Neural cell (in vitro differentiated cells): ENCODE measurements at regions not wholly inside any gene's neighbourhood (a gene's known extent, or its start where the extent isn't known, plus 50 kb on each side); places are given as distances from the start of the nearest gene placed in this dataset.

ENCODE experiments used
- H2AFZ ChIP-seq: fragments of 200-600, 300-800 bp; sonication (generic), shearing (Covaris generic); 2 replicates; pipeline ENCODE4 v1.6.0; 2014; ENCODE audit warnings: low read depth, mild to moderate bottlenecking, antibody characterized with exemption, low read length, moderate library complexity
- H3F3A ChIP-seq: fragments of 200-600 bp; shearing (Covaris generic); 2 replicates; pipeline ENCODE4 v1.6.1; 2016; ENCODE audit warnings: mild to moderate bottlenecking, moderate library complexity, mixed read lengths, antibody characterized with exemption, low read length; ENCODE audit not compliant: insufficient read depth, poor library complexity, severe bottlenecking
- H3K27ac ChIP-seq: fragments of 200-600, 300-800 bp; sonication (generic), shearing (Covaris generic); 2 replicates; pipeline ENCODE4 v1.5.1; 2014; ENCODE audit warnings: mild to moderate bottlenecking, low read length, moderate library complexity
- H3K27me3 ChIP-seq: fragments of 300-800, 200-600 bp; sonication (generic), shearing (Covaris generic); 2 replicates; pipeline ENCODE4 v1.6.0; 2014; ENCODE audit warnings: mild to moderate bottlenecking, low read depth, low read length, moderate library complexity; ENCODE audit not compliant: insufficient read depth
- H3K36me3 ChIP-seq: fragments of 300-800, 200-600 bp; sonication (generic), shearing (Covaris generic); 2 replicates; pipeline ENCODE4 v1.5.1; 2014; ENCODE audit warnings: mild to moderate bottlenecking, antibody characterized with exemption, low read length, moderate library complexity; ENCODE audit not compliant: insufficient read depth
- H3K4me2 ChIP-seq: fragments of 300-800, 200-600 bp; sonication (generic), shearing (Covaris generic); 2 replicates; pipeline ENCODE4 v1.6.0; 2014; ENCODE audit warnings: mild to moderate bottlenecking, low read length
- H3K4me3 ChIP-seq: fragments of 300-800, 200-600 bp; sonication (generic), shearing (Covaris generic); 2 replicates; pipeline ENCODE4 v1.5.1; 2014; ENCODE audit warnings: mild to moderate bottlenecking, low read length, moderate library complexity
- H3K79me2 ChIP-seq: fragments of 200-600 bp; shearing (Covaris generic); replicated peaks from 2 replicates; pipeline ENCODE4 v1.6.0; 2014; ENCODE audit warnings: mild to moderate bottlenecking, low read length, moderate library complexity; ENCODE audit not compliant: insufficient read depth
- H3K9ac ChIP-seq: fragments of 300-800, 200-600 bp; sonication (generic), shearing (Covaris generic); 2 replicates; pipeline ENCODE4 v1.6.1; 2016; ENCODE audit warnings: mild to moderate bottlenecking, low read length, mixed read lengths
- H3K9me2 ChIP-seq: fragments of 200-600 bp; shearing (Covaris generic); 2 replicates; pipeline ENCODE4 v1.6.1; 2016; ENCODE audit warnings: mild to moderate bottlenecking, low read length, mixed read lengths; ENCODE audit not compliant: insufficient read depth
- H3K9me3 ChIP-seq: fragments of 200-600, 300-800 bp; sonication (generic), shearing (Covaris generic); 2 replicates; pipeline ENCODE4 v1.6.1; 2016; ENCODE audit warnings: mild to moderate bottlenecking, mixed run types, low read length, moderate library complexity, mixed read lengths
- H4K20me1 ChIP-seq: fragments of 200-600 bp; shearing (Covaris generic); 2 replicates; pipeline ENCODE4 v1.6.1; 2016; ENCODE audit warnings: mild to moderate bottlenecking, mixed run types; ENCODE audit not compliant: insufficient read depth
- EP300 ChIP-seq: fragments of 450-650 bp; conservative IDR thresholded peaks from 2 replicates; pipeline ENCODE4 v1.6.1; 2014; ENCODE audit warnings: antibody characterized with exemption, mild to moderate bottlenecking, moderate library complexity; ENCODE audit not compliant: poor library complexity, severe bottlenecking
- EZH2 ChIP-seq: fragments of 200-600, 300-800 bp; shearing (Covaris generic), sonication (generic); IDR thresholded peaks from 2 replicates; pipeline ENCODE4 v1.6.1; 2014; ENCODE audit warnings: antibody characterized with exemption, low read length, borderline replicate concordance, mild to moderate bottlenecking; ENCODE audit not compliant: insufficient read depth, poor library complexity, severe bottlenecking
- MXI1 ChIP-seq: fragments of 450-650 bp; conservative IDR thresholded peaks from 2 replicates; pipeline ENCODE4 v1.6.1; 2014; ENCODE audit warnings: antibody characterized with exemption, mild to moderate bottlenecking; ENCODE audit not compliant: poor library complexity, severe bottlenecking
- POLR2AphosphoS5 ChIP-seq: IDR thresholded peaks from 2 replicates; pipeline ENCODE4 v1.6.1; 2012
- RAD21 ChIP-seq: fragments of 450-650 bp; conservative IDR thresholded peaks from 2 replicates; pipeline ENCODE4 v1.6.1; 2014; ENCODE audit warnings: antibody characterized with exemption, mild to moderate bottlenecking, moderate library complexity
- SMC3 ChIP-seq: fragments of 450-650 bp; conservative IDR thresholded peaks from 2 replicates; pipeline ENCODE4 v1.6.1; 2014; ENCODE audit warnings: antibody characterized with exemption, mild to moderate bottlenecking, moderate library complexity; ENCODE audit not compliant: poor library complexity
- TAF1 ChIP-seq: IDR thresholded peaks from 2 replicates; pipeline ENCODE4 v1.6.1; 2012; ENCODE audit warnings: low read depth
- TF ChIP-seq, protein P1 (sequence below): fragments of 450-650 bp; IDR thresholded peaks from 2 replicates; pipeline ENCODE4 v1.5.1; 2014; ENCODE audit warnings: antibody characterized with exemption, mild to moderate bottlenecking, moderate library complexity; ENCODE audit not compliant: poor library complexity, severe bottlenecking
- TF ChIP-seq, protein P2 (sequence below): IDR thresholded peaks from 2 replicates; pipeline ENCODE4 v1.6.1; 2012; ENCODE audit warnings: borderline replicate concordance

DNA sequence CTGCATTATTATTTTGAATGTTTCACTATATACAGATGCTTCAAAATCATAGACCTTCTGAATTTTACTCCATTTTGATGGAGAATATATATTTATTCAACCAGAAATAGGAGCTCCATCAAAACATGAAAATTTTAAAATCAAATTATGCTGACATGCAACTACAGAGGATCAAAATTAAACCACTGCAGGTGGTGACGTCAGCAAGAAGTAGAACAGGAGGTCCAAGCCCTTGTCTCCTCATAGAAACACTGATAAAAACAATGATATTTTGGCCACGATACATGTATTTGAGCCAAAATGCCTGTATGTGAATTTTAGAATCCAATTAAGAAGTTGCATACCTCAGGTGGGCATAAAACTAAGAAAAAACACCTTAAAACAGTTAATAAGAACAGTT, 236.6 kb upstream of the FBXL7 start:
- H3F3A ChIP-seq: no peaks in the 10 kb centered on the region
- H3K27ac ChIP-seq: no peak overlapping the region
- no peaks in the 10 kb centered on the region for H3K79me2 ChIP-seq
- H3K36me3 ChIP-seq: no peaks in the 10 kb centered on the region
- TF ChIP-seq MXI1 (no peak), POLR2AphosphoS5 (no peak), RAD21 (no peak), TAF1 (no peak), EZH2 (no peak), EP300 (no peak), SMC3 (no peak)
- TF ChIP-seq, protein P1, sequence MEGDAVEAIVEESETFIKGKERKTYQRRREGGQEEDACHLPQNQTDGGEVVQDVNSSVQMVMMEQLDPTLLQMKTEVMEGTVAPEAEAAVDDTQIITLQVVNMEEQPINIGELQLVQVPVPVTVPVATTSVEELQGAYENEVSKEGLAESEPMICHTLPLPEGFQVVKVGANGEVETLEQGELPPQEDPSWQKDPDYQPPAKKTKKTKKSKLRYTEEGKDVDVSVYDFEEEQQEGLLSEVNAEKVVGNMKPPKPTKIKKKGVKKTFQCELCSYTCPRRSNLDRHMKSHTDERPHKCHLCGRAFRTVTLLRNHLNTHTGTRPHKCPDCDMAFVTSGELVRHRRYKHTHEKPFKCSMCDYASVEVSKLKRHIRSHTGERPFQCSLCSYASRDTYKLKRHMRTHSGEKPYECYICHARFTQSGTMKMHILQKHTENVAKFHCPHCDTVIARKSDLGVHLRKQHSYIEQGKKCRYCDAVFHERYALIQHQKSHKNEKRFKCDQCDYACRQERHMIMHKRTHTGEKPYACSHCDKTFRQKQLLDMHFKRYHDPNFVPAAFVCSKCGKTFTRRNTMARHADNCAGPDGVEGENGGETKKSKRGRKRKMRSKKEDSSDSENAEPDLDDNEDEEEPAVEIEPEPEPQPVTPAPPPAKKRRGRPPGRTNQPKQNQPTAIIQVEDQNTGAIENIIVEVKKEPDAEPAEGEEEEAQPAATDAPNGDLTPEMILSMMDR: no peak
- TF ChIP-seq, protein P2, sequence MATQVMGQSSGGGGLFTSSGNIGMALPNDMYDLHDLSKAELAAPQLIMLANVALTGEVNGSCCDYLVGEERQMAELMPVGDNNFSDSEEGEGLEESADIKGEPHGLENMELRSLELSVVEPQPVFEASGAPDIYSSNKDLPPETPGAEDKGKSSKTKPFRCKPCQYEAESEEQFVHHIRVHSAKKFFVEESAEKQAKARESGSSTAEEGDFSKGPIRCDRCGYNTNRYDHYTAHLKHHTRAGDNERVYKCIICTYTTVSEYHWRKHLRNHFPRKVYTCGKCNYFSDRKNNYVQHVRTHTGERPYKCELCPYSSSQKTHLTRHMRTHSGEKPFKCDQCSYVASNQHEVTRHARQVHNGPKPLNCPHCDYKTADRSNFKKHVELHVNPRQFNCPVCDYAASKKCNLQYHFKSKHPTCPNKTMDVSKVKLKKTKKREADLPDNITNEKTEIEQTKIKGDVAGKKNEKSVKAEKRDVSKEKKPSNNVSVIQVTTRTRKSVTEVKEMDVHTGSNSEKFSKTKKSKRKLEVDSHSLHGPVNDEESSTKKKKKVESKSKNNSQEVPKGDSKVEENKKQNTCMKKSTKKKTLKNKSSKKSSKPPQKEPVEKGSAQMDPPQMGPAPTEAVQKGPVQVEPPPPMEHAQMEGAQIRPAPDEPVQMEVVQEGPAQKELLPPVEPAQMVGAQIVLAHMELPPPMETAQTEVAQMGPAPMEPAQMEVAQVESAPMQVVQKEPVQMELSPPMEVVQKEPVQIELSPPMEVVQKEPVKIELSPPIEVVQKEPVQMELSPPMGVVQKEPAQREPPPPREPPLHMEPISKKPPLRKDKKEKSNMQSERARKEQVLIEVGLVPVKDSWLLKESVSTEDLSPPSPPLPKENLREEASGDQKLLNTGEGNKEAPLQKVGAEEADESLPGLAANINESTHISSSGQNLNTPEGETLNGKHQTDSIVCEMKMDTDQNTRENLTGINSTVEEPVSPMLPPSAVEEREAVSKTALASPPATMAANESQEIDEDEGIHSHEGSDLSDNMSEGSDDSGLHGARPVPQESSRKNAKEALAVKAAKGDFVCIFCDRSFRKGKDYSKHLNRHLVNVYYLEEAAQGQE: no peak
- H3K9me3 ChIP-seq: no peaks in the 10 kb centered on the region
- no peak overlapping the region for H3K4me3 ChIP-seq
- no peaks in the 10 kb centered on the region for H3K27me3 ChIP-seq
- no peaks in the 10 kb centered on the region for H4K20me1 ChIP-seq
- no peak overlapping the region for H3K4me2 ChIP-seq
- H3K9me2 ChIP-seq: no peaks in the 10 kb centered on the region
- H2AFZ ChIP-seq: no peak overlapping the region
- H3K9ac ChIP-seq: no peak overlapping the region

GRCh38 chr5:15261269-15261995, 238.5 kb upstream of the FBXL7 start:
- H3K9ac ChIP-seq: no peak overlapping the region
- H3K4me3 ChIP-seq: no peak overlapping the region
- no peak overlapping the region for H3K4me2 ChIP-seq
- TF ChIP-seq POLR2AphosphoS5 (no peak), SMC3 (no peak), EP300 (no peak), RAD21 (no peak), MXI1 (no peak)
- H3K27ac ChIP-seq: no peak overlapping the region
- H4K20me1 ChIP-seq: no peaks in the 10 kb centered on the region
- H3K79me2 ChIP-seq: no peaks in the 10 kb centered on the region
- no peaks in the 10 kb centered on the region for H3F3A ChIP-seq
- H3K36me3 ChIP-seq: no peaks in the 10 kb centered on the region
- no peak overlapping the region for H2AFZ ChIP-seq
- H3K9me2 ChIP-seq: no peaks in the 10 kb centered on the region
- no peaks in the 10 kb centered on the region for H3K9me3 ChIP-seq
- no peaks in the 10 kb centered on the region for H3K27me3 ChIP-seq
